ENCODE measurements at regions not wholly inside any gene's neighbourhood (a gene's known extent, or its start where the extent isn't known, plus 50 kb on each side); places are given as distances from the start of the nearest gene placed in this dataset.

GRCh38 chr13:34344816-34345215 is 526.9 kb downstream of the RFC3 start:
- TF ChIP-seq FOS (IDR thresholded peaks at IDR 0.05; ENCODE audit: borderline replicate concordance, insufficient read depth, low read length) (no peak), JUN (IDR thresholded peaks at IDR 0.05; ENCODE audit: borderline replicate concordance, insufficient read depth, insufficient read length, low read depth) (no peak), MYC (IDR thresholded peaks at IDR 0.05; ENCODE audit: low read depth, low read length) (no peak), MAX (IDR thresholded peaks at IDR 0.05; ENCODE audit: insufficient read depth, insufficient read length) (no peak), POLR2AphosphoS5 (IDR thresholded peaks at IDR 0.05; ENCODE audit: insufficient read depth, low read depth, low read length) (no peak), POLR2A (IDR thresholded peaks at IDR 0.05; ENCODE audit: low read depth, low read length) (no peak)
- TF ChIP-seq, protein P1, sequence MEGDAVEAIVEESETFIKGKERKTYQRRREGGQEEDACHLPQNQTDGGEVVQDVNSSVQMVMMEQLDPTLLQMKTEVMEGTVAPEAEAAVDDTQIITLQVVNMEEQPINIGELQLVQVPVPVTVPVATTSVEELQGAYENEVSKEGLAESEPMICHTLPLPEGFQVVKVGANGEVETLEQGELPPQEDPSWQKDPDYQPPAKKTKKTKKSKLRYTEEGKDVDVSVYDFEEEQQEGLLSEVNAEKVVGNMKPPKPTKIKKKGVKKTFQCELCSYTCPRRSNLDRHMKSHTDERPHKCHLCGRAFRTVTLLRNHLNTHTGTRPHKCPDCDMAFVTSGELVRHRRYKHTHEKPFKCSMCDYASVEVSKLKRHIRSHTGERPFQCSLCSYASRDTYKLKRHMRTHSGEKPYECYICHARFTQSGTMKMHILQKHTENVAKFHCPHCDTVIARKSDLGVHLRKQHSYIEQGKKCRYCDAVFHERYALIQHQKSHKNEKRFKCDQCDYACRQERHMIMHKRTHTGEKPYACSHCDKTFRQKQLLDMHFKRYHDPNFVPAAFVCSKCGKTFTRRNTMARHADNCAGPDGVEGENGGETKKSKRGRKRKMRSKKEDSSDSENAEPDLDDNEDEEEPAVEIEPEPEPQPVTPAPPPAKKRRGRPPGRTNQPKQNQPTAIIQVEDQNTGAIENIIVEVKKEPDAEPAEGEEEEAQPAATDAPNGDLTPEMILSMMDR (IDR thresholded peaks at IDR 0.05; ENCODE audit: extremely low read depth in 1 of 2, insufficient read depth in 1 of 2, low read depth in 1 of 2, low read length in 2 of 2), result no peak
- Histone ChIP-seq H3K4me2 (ENCODE audit: insufficient read depth, low read length) (no peak overlapping the region), H3K9ac (replicated peaks; ENCODE audit: extremely low read depth, insufficient read depth, low read length) (no peak overlapping the region), H3K27ac (ENCODE audit: insufficient read depth, low read depth, low read length) (no peak overlapping the region), H3K4me3 (replicated peaks in 1 of 3; ENCODE audit: insufficient read depth in 1 of 3, low read depth in 1 of 3, low read length in 3 of 3) (no peak overlapping the region), H3K9me3 (replicated peaks; ENCODE audit: control insufficient read depth, insufficient read depth, low read length) (no peaks in the 10 kb centered on the region), H4K20me1 (replicated peaks; ENCODE audit: control insufficient read depth, extremely low read depth, insufficient read depth, low read length) (no peaks in the 10 kb centered on the region), H3K79me2 (ENCODE audit: control insufficient read depth, insufficient read depth, low read length) (no peaks in the 10 kb centered on the region), H3K9me1 (replicated peaks; ENCODE audit: control insufficient read depth, extremely low read depth, insufficient read depth, low read length) (no peaks in the 10 kb centered on the region), H3K4me1 (ENCODE audit: control insufficient read depth, extremely low read depth, insufficient read depth, low read length) (peaks cover 9% of the 10 kb centered on the region), H2AFZ (ENCODE audit: low read depth, low read length) (no peak overlapping the region), H3K36me3 (ENCODE audit: control insufficient read depth in 2 of 2, extremely low read depth in 1 of 2, insufficient read depth in 2 of 2, low read length in 2 of 2) (no peaks in the 10 kb centered on the region), H3K27me3 (ENCODE audit: control insufficient read depth in 2 of 2, insufficient read depth in 2 of 2, low read length in 2 of 2) (no peaks in the 10 kb centered on the region)
- BruUV-seq (replicated peaks), result no TSS peak
- ChIA-PET POLR2A (no interaction called here), CTCF (interaction anchor here (1.1 to 2.1 kb wide), 3 partner anchors 12 to 22 kb away, joined by 4 read pairs; no protein-coding TSS in a partner anchor)
- FAIRE-seq (no peak), DNase-seq (ENCODE audit: low read depth, low spot score) (no peak)
- intact Hi-C loops (cut with micrococcal nuclease) (no loop called here), dilution Hi-C loops (cut with MboI; ENCODE audit: extremely low pct_ligation_motif_present, low sequenced_read_pairs) (no loop called here)
